Vagina (tissue), 2 donors: ENCODE measurements at regions not wholly inside any gene's neighbourhood (a gene's known extent, or its start where the extent isn't known, plus 50 kb on each side); places are given as distances from the start of the nearest gene placed in this dataset.

Source experiments
- DNase-seq, 2 donors: peaks; one replicate each; pipeline ENCODE4 v3.0.0-alpha.2; 2017; ENCODE audit errors: extremely low spot score in 2 of 2
- H3K27ac ChIP-seq: fragments of 200-600 bp; sonication (generic); one replicate; pipeline ENCODE4 v1.5.1; 2019
- H3K27me3 ChIP-seq: fragments of 200-600 bp; sonication (generic); one replicate; pipeline ENCODE4 v1.5.1; 2019
- H3K36me3 ChIP-seq, 2 donors: fragments of 200-600 bp; sonication (generic); one replicate each; pipeline ENCODE4 v1.5.1; 2017 to 2019
- H3K4me1 ChIP-seq: fragments of 200-600 bp; sonication (generic); one replicate; pipeline ENCODE4 v1.5.1; 2019
- H3K4me3 ChIP-seq, 2 donors: fragments of 200-600 bp; sonication (generic); 1 replicate in 1 of 2; 2 replicates in 1 of 2; pipeline ENCODE4 v1.5.1; 2016 to 2019
- H3K9me3 ChIP-seq: fragments of 200-600 bp; sonication (generic); one replicate; pipeline ENCODE4 v1.5.1; 2019
- POLR2A ChIP-seq, 2 donors: fragments of 450-650 bp; IDR thresholded peaks; one replicate each; pipeline ENCODE4 v1.6.1; 2017; ENCODE audit warnings: antibody characterized with exemption in 2 of 2, mild to moderate bottlenecking in 2 of 2, moderate library complexity in 2 of 2
- POLR2AphosphoS5 ChIP-seq, 2 donors: sonication (generic); formaldehyde crosslinking; IDR thresholded peaks; one replicate each; pipeline ENCODE4 v1.9.0; 2017; ENCODE audit warnings: antibody characterized with exemption in 2 of 2, mild to moderate bottlenecking in 2 of 2, low read depth in 1 of 2; ENCODE audit not compliant: insufficient read depth in 1 of 2
- intact Hi-C: fragments of 100-400 bp; cut with DNase I; formaldehyde crosslinking; loops from one replicate; pipeline ENCODE4 v1.15.1; 2023
- TF ChIP-seq, protein P1 (sequence below), 3 experiments: fragments of 450-650 bp in 2 of 3; fragments of 200-600 bp in 1 of 3; sonication (generic) in 1 of 3; IDR thresholded peaks; one replicate each; pipeline ENCODE4 v1.5.1; 2017 to 2019; ENCODE audit warnings: antibody characterized with exemption in 3 of 3, mild to moderate bottlenecking in 2 of 3, moderate library complexity in 2 of 3

DNA sequence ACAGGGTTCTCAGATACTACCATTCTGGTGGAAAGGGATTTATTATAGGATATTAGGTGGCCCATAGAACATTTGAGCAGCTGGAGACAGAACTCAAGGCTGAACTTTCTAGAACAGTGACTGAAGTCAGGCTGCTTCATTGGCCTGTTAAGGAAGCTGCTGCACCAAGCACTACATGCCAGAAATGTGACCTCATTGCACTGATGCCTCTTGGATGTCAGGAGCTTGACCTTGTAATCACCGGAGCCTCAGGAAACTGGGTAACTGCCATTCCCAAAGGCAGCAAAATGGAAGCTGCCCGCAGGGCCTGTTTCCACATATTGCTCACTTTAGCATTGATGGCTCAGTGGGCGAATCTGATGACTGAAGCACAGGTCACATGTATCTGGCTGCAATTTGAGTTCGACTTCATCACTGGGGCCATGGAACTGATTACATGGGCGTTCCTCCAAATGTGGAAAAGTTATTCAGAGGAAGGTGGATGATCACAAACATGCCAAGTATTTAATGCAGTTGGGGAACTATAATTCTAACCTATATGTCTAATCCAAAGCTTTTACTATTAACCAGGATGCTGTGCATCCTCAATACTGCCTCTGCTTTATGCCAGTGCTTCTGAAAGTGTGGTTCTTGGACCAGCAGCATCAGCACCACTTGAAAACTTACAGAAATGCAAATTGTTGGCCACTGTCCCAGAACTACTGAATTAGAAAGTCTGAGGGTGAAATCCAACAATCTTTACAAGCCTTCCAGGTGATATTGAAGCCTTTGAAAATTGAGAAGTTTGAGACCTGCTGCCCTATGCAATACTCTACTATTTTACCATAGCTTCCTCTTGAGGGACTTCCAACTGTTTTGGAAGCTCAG lies 337.2 kb upstream of the NAV3 start:
- Histone ChIP-seq H3K4me1 (no peaks in the 10 kb centered on the region), H3K27me3 (no peaks in the 10 kb centered on the region), H3K27ac (no peak overlapping the region), H3K9me3 (no peaks in the 10 kb centered on the region), H3K36me3 (no peaks in the 10 kb centered on the region), H3K4me3 (no peak overlapping the region)
- intact Hi-C loops = no loop called here
- no peak for DNase-seq
- TF ChIP-seq POLR2AphosphoS5 (IDR thresholded peaks at IDR 0.05; ENCODE audit: insufficient read depth in 1 of 2, low read depth in 1 of 2) = no peak
- TF ChIP-seq, protein P1, sequence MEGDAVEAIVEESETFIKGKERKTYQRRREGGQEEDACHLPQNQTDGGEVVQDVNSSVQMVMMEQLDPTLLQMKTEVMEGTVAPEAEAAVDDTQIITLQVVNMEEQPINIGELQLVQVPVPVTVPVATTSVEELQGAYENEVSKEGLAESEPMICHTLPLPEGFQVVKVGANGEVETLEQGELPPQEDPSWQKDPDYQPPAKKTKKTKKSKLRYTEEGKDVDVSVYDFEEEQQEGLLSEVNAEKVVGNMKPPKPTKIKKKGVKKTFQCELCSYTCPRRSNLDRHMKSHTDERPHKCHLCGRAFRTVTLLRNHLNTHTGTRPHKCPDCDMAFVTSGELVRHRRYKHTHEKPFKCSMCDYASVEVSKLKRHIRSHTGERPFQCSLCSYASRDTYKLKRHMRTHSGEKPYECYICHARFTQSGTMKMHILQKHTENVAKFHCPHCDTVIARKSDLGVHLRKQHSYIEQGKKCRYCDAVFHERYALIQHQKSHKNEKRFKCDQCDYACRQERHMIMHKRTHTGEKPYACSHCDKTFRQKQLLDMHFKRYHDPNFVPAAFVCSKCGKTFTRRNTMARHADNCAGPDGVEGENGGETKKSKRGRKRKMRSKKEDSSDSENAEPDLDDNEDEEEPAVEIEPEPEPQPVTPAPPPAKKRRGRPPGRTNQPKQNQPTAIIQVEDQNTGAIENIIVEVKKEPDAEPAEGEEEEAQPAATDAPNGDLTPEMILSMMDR (IDR thresholded peaks at IDR 0.05) = no peak
- TF ChIP-seq POLR2A (IDR thresholded peaks at IDR 0.05) = no peak

DNA sequence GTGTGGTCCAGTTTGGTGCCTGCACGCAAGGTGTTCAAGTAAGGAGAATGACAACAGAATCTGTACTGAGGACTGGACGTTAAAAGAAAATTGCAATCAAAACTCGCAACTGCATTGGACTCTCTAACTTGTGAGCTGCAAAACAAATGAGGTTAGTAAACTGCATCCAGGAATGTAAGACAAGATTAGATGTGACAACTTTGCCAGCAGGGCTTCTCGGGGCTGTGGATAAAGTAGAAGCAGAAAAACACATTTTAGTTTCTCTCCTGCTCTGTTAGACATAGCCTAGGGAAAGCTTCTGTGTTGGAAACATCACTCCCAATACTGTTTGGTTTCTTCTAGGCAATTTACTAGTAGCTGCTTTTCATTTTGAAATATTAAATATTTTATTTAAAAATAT lies 338.2 kb upstream of the NAV3 start:
- no peak for TF ChIP-seq POLR2AphosphoS5 (IDR thresholded peaks at IDR 0.05; ENCODE audit: insufficient read depth in 1 of 2, low read depth in 1 of 2)

DNA sequence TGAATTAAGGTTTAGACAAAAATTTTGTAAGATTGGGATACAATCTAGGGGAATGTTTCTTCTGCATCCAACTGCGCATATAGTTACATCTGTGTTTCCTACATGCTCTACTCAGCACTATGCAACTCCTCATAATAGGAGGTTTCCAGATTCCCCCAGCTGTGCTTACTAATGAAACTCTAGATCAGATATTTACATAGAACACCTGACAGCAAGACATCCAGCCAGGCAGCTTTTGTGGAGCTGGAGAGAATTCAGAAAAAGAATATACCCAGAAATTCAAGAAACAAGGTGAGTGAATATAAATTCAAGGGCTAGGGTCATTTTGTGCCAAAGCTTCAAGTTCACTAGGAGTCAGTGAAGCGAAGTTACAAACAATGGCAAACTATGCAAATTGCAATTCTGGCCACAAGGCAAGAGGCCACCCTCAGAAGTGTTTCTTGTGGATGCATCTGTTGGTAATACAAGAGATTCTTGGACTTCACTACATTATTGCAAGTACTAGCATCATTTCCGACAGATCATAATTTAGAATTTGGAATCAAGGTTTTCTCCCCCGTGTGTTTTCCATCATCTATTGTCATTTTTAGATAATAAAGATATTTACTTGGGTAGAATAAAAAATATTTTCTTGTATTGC lies 341.2 kb upstream of the NAV3 start:
- Histone ChIP-seq H3K27me3 (no peaks in the 10 kb centered on the region), H3K4me3 (no peak overlapping the region), H3K27ac (no peak overlapping the region), H3K4me1 (no peaks in the 10 kb centered on the region), H3K36me3 (no peaks in the 10 kb centered on the region), H3K9me3 (no peaks in the 10 kb centered on the region)
- no peak for DNase-seq
- TF ChIP-seq, protein P1 (IDR thresholded peaks at IDR 0.05) = no peak
- TF ChIP-seq POLR2A (IDR thresholded peaks at IDR 0.05) (no peak), POLR2AphosphoS5 (IDR thresholded peaks at IDR 0.05; ENCODE audit: insufficient read depth in 1 of 2, low read depth in 1 of 2) (no peak)
- intact Hi-C loops = no loop called here

More for the DNA sequence above, 338.2 kb upstream of the NAV3 start:
- Histone ChIP-seq H3K9me3 (no peaks in the 10 kb centered on the region), H3K36me3 (no peaks in the 10 kb centered on the region), H3K27me3 (no peaks in the 10 kb centered on the region), H3K4me3 (no peak overlapping the region), H3K4me1 (no peaks in the 10 kb centered on the region), H3K27ac (no peak overlapping the region)
- DNase-seq = no peak
- intact Hi-C loops = no loop called here

DNA sequence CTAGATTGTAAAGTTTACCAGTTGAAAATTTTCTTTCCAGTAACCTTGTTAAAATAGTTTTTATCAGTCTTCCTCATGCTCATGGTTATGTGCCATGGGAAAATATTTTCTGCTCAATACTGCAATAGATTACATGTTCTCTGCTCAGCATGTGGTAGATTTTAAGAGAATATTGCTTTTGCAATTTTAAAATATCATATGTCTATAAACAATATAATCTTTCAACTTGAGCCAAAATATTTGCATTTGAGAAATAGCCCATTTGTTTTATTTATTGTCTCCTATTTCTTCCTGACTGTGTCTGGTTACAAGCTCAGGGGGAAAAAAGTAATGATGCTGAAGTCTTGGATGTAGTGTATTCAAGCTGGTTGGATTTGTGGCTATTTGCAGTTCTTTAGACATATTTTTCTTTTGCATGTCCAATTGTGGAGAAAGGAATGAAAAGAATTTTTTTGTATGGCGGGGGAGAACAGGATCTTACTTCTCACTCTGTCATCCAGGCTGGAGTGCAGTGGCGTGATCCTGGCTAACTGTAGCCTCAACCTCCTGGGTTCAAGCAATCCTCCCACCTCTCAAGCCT lies 342.6 kb upstream of the NAV3 start:
- DNase-seq = no peak
- Histone ChIP-seq H3K27ac (no peak overlapping the region), H3K4me1 (no peaks in the 10 kb centered on the region), H3K4me3 (no peak overlapping the region), H3K36me3 (no peaks in the 10 kb centered on the region), H3K9me3 (no peaks in the 10 kb centered on the region), H3K27me3 (no peaks in the 10 kb centered on the region)
- TF ChIP-seq POLR2A (IDR thresholded peaks at IDR 0.05) = no peak
- TF ChIP-seq POLR2AphosphoS5 (IDR thresholded peaks at IDR 0.05; ENCODE audit: insufficient read depth in 1 of 2, low read depth in 1 of 2) = no peak
- TF ChIP-seq, protein P1 (IDR thresholded peaks at IDR 0.05) = no peak
- intact Hi-C loops = no loop called here

DNA sequence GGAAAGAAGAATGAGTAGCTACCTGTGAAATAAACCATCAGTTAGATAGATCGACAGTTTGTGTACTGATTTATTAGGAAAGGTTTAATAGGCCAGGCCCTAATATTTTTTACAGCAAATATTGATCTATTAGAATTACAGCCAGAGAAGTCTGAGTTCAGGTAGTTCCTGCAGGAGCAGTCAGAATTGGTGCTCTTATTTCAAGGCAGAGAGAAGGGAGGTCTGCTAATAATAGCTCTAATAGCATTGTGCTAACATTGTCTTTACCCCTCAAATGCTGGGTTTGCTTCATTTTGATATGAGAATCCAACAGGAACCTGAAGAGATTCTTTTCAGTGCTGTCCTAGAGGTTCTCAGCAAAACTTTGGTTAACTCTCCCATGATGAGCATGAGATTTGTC lies 343.8 kb upstream of the NAV3 start:
- H3K27me3 ChIP-seq = no peaks in the 10 kb centered on the region
- TF ChIP-seq, protein P1 (IDR thresholded peaks at IDR 0.05) = no peak
- no peak for TF ChIP-seq POLR2AphosphoS5 (IDR thresholded peaks at IDR 0.05; ENCODE audit: insufficient read depth in 1 of 2, low read depth in 1 of 2)
- no peaks in the 10 kb centered on the region for H3K36me3 ChIP-seq
- intact Hi-C loops = no loop called here
- H3K4me3 ChIP-seq = no peak overlapping the region
- DNase-seq = no peak
- no peaks in the 10 kb centered on the region for H3K9me3 ChIP-seq
- no peak overlapping the region for H3K27ac ChIP-seq
- H3K4me1 ChIP-seq = no peaks in the 10 kb centered on the region
